Renal pelvis (tissue), 1 donor: ENCODE measurements at regions not wholly inside any gene's neighbourhood (a gene's known extent, or its start where the extent isn't known, plus 50 kb on each side); places are given as distances from the start of the nearest gene placed in this dataset.

ENCODE experiments used
- DNase-seq: peaks from one replicate; pipeline ENCODE4 v3.0.0-alpha.2; 2013

- no peak for DNase-seq
Observed at GRCh38 chr20:59376109-59376841, 75.9 kb downstream of the EDN3 start.

DNA sequence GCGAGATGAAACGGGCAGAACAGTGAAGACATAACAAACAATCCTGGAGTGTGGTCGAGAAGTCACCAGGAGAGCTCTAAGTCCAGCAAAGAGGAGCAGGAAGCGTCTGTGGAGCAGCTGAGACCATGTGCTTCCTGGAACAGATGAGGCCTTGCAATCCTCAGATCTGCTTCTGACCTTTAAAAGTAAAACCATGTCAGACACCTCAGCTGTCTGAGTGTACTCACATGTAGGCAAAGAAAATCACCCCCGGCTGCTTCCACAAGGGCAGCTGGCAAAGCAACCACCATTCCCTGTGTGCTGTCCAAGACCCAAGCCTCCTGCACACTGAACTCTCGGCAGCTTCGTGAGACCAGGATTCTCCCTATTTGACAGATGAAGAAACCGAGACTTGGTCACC lies 76.6 kb downstream of the EDN3 start:
- no peak for DNase-seq

DNA sequence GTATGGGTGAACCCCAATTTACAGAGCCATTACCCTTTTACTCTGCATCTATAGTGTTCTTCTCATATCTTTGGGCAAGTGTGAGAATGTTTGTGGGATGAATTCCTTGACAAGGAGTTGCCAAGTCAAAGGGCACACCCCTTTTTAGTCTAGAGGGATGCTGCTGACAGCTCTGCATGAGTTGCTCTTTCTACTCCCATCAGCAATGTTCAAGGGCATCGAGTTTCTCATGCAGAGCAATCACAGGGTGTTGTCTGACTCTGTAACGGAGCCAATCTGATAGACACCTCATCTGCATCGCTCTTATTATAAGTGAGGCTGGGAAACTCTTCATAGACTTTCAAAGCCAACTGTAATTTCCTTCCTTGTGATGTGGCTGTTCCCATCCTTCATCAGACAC lies 77.4 kb downstream of the EDN3 start:
- DNase-seq, result no peak

GRCh38 chr20:59378396-59378795 lies 78.0 kb downstream of the EDN3 start:
- no peak for DNase-seq

DNA sequence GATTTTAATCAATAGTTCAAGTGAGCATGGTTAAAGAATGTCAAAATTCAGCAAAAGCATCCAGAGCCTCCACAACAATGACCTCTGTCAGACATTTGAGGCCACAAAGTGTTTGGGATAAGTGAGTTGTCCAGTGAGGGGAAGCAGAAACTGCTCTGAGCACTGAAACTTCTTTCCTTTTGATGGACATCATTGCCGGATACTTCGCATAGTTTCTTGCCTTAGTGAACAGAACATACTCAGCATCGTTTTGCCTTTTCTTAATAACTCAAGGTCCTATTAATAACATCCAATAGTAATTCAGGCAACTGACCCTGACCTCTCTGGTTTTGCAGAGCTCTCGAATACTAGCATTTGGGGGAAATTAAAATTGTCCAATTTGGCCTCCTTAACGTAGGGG lies 78.6 kb downstream of the EDN3 start:
- DNase-seq, result no peak

DNA sequence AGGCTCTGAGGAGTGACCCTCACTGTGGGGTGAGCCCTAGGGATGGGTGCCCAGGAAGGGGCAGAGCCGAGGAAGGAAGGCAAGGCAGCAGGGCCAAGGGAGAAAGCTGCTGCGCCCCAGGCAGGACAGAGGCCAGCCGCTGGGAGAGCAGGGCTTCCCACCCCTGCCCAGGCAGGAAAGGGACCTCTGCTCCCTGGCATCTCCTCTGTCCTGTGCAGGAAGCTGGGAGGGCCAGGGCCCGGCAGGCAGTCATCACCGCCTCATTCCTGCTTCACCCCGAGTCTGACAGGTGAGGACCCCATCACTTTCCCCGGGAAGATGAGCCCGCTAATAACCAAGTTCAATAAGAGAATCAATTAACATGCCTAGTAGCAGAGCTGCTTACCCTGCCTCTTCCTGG lies 81.3 kb downstream of the EDN3 start:
- no peak for DNase-seq

DNA sequence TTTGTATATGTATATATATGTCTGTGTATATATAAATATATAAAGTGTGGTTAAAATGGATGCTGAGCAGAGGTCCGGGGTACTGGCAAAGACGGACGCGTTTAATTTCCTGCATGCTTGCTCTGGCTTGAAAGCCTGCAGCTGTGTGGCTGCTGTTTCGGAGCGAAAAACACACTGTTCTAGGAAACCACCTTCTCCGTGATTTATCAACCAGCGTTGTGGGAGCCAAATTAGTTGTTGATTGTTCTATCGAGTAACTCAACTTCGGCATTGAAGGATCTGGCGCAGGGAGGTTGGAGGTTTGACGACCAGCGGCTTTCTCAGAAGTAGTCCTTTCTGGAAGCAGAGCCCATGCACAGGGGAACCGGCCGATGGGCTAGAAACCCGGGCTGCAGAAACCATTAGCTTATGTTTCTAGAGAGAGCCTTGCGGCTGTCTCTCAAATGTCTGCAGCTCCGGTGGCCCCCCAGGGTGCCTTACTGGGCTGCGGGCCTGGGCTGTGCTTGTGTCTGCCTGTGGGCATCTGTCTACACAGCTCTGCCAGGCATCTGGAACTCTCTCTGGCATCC lies 81.8 kb downstream of the EDN3 start:
- DNase-seq, result no peak

GRCh38 chr20:59382907-59383306 lies 82.5 kb downstream of the EDN3 start:
- no peak for DNase-seq

GRCh38 chr20:59385038-59385437 lies 84.6 kb downstream of the EDN3 start:
- no peak for DNase-seq

DNA sequence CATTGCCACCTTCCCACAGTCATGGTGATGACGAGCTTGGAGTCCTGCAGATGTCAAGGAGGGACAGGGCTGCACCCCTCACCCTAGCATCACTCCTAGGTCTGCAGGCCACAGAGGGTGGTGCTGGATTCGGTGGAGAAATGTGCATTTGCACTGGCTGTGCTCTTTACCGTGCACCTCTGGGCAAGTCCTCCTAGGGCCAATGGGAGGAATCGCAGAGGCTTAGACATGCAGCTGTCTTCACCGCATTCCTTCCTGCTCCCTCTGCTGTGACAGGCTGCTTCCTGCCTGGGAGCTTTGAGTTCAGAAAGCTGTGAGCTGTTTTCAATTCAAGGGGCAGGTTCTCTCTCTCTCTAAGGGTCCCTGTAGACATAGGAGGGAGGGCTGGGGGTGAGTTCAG lies 85.1 kb downstream of the EDN3 start:
- DNase-seq, result peak; percentile 60

GRCh38 chr20:59386809-59387208 lies 86.4 kb downstream of the EDN3 start:
- peak; percentile 62 for DNase-seq

- no peak for DNase-seq
Observed at GRCh38 chr20:59387891-59388290, 87.5 kb downstream of the EDN3 start.

DNA sequence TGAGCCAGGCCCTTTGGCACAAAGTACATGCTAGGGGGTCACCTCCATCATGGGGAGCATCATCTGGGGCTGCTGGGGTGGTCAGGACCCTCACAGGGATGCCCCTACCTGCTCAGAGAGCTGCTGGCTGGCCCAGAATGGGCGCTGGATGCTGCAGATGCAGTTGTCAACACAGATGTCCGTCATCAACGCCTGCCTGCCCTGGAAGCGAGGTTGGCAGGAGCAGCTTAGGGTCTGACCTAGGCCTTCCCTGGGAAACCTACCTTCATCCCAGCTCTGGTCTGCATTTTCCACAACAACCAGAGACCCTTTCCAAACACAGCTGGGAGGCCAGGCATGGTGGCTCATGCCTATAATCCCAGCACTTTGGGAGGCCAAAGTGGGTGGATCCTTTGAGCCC lies 88.0 kb downstream of the EDN3 start:
- DNase-seq, result no peak

GRCh38 chr20:59390437-59390836 lies 90.0 kb downstream of the EDN3 start:
- no peak for DNase-seq

GRCh38 chr20:59391975-59392374 lies 91.6 kb downstream of the EDN3 start:
- DNase-seq, result no peak

DNA sequence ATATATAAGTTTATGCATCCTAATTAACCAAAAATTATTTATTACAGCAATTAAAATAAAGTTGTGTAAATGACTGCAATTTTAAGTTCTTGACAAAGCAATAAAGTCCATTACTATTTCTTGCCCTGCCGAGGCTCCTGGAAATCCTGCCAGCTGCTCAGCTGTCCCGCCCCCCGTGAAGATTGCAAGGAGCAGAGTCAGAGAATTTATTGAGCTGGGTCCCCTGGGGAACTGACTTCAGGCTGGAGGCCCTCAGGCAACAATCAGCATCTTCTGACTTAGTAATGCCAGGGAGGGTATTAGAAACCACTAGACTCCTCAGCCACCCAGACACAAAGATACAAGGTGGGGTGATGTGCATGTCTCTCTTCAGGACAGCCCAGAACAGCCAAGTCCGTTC lies 92.3 kb downstream of the EDN3 start:
- DNase-seq, result no peak

DNA sequence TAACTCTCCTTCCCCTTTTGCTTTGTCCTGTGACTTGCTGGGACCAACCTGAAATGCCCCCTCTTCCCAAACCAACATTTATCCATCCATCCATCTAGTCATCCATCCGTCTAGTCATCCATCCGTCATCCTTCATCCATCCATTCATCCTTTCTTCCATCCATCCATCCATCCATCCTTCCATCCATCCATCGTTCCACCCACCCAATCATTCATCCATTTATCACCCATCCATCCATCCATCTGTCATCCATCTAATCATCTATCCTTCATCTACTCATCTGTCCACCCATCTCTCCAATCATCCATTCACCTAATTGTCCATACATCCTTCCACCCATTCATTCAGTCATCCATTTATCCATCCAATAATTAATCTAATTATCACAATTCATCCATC lies 92.7 kb downstream of the EDN3 start:
- DNase-seq, result no peak

GRCh38 chr20:59395729-59396128 lies 95.3 kb downstream of the EDN3 start:
- DNase-seq, result no peak

- DNase-seq, result no peak
Observed at GRCh38 chr20:59398537-59399205, 98.3 kb downstream of the EDN3 start.

DNA sequence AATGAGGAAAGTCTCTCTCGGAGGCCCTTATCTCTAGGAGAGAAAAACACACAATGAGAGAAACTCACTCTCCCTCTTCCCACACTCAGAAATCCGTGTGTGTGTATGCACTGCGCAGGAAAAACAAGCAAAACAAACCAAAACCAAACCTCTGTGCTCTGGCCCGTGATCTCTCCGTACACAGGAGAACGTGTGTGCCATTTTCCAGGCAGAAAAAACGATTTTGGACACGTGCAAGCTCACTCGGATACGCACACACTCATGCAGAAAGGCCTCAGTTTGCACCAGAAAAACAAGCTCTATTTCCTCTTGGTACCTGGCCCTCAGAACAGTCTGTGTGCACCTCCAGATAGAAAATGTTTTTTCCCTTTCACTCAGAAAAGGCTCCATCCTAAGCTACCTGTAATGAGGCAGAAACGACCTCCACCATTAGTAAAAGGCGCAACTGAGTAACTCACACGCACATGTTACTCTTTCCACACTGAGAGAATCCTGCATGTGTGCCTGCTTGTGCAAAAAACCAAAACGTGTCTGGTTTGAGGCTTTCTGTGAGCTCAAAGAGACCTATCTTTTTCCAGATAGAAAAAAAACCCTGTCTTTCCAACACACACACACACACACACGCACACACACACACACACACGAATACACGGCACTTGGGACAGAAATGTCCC lies 99.2 kb downstream of the EDN3 start:
- no peak for DNase-seq

DNA sequence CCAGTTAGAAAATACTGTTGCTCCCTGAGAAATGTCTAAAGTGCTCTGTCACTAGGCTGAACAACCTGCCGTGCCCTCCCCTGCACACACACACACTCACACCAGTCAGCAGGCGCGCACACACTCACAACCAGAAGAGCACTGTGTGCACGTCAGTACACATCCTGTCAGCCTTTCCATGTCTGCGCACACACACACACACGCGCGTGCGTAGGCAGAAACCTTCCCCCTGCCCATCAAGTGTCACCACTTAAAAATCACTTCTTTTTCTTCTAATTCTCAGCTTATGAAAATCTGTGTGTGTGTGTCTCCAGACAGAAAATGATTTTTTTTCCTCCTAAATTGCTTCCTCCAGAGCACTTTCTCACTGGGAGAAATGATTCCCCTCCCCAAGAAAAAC lies 100.3 kb downstream of the EDN3 start:
- no peak for DNase-seq

GRCh38 chr20:59402681-59403080 lies 102.3 kb downstream of the EDN3 start:
- peak; percentile 54 for DNase-seq
